PFSK-1 (cell line): ENCODE measurements at regions not wholly inside any gene's neighbourhood (a gene's known extent, or its start where the extent isn't known, plus 50 kb on each side); places are given as distances from the start of the nearest gene placed in this dataset.

Experiments used
- FOXP2 ChIP-seq: optimal IDR thresholded peaks from 2 replicates; pipeline ENCODE3; 2011; ENCODE audit warnings: borderline replicate concordance, control low read depth, inconsistent platforms; ENCODE audit not compliant: insufficient read depth; ENCODE audit errors: extremely low read length, extremely low read depth
- POLR2AphosphoS5 ChIP-seq: IDR thresholded peaks from 2 replicates; pipeline ENCODE4 v1.6.1; 2012; ENCODE audit warnings: low read depth, mild to moderate bottlenecking, control low read depth, low read length, moderate library complexity
- SIN3A ChIP-seq: IDR thresholded peaks from 2 replicates; pipeline ENCODE4 v1.6.1; 2012; ENCODE audit warnings: mild to moderate bottlenecking, low read length, moderate library complexity, borderline replicate concordance; ENCODE audit not compliant: insufficient read depth
- TAF1 ChIP-seq: IDR thresholded peaks from 2 replicates; pipeline ENCODE4 v1.6.1; 2012; ENCODE audit warnings: low read length, control low read depth, borderline replicate concordance; ENCODE audit not compliant: insufficient read depth
- TF ChIP-seq, protein P1 (sequence below), 2 experiments: IDR thresholded peaks; 2 replicates each; pipeline versions ENCODE4 v1.6.1 to v1.8.0; 2011 to 2012; ENCODE audit warnings: low read depth in 2 of 2, low read length in 2 of 2, control low read depth in 1 of 2, inconsistent platforms in 1 of 2, mild to moderate bottlenecking in 1 of 2, moderate library complexity in 1 of 2; ENCODE audit not compliant: insufficient read depth in 1 of 2

DNA sequence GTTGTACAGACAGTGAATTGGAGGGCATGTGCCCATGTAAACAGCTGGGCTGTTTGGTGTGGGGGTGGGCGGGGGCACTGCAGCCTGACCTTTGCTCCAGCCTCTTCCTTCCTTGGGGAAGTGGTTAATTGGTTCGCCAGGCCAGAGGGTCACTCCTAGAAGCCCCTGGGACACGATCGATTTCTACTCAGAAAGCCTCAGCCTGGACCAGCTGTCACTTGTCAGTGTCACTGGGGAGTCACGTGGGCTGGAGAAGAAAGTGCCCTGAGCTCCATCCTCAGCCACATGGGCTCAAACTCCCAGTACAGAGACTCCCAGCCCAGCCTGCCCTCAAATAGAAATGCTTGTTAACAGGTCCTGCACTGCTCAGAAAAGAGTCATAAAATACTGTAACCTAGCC lies 423.8 kb upstream of the SULF2 start:
- TF ChIP-seq, protein P1, sequence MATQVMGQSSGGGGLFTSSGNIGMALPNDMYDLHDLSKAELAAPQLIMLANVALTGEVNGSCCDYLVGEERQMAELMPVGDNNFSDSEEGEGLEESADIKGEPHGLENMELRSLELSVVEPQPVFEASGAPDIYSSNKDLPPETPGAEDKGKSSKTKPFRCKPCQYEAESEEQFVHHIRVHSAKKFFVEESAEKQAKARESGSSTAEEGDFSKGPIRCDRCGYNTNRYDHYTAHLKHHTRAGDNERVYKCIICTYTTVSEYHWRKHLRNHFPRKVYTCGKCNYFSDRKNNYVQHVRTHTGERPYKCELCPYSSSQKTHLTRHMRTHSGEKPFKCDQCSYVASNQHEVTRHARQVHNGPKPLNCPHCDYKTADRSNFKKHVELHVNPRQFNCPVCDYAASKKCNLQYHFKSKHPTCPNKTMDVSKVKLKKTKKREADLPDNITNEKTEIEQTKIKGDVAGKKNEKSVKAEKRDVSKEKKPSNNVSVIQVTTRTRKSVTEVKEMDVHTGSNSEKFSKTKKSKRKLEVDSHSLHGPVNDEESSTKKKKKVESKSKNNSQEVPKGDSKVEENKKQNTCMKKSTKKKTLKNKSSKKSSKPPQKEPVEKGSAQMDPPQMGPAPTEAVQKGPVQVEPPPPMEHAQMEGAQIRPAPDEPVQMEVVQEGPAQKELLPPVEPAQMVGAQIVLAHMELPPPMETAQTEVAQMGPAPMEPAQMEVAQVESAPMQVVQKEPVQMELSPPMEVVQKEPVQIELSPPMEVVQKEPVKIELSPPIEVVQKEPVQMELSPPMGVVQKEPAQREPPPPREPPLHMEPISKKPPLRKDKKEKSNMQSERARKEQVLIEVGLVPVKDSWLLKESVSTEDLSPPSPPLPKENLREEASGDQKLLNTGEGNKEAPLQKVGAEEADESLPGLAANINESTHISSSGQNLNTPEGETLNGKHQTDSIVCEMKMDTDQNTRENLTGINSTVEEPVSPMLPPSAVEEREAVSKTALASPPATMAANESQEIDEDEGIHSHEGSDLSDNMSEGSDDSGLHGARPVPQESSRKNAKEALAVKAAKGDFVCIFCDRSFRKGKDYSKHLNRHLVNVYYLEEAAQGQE (IDR thresholded peaks at IDR 0.05; ENCODE audit: insufficient read depth in 1 of 2, low read depth in 2 of 2, low read length in 2 of 2): no peak
- no peak for TF ChIP-seq FOXP2
- TF ChIP-seq SIN3A: no peak

DNA sequence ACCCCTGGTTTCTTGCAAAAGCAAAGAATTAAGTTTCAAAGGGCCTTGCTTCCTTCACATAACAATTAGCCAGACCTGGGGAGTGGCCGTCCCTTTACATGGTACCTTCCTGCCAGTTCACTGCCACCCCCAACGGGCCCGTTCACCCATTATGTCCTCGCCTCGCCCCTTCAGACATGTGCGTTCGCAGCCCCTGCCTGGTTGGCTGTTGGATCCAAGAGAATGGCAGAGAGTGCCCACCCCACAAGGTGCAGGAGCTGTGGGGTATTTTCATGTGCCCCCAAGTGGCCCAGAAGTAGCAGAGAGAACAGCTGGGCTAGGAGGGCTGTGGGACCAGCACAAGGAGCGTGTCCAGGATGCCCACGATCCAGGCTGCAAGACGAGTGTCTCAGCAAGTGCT lies 422.9 kb upstream of the SULF2 start:
- TF ChIP-seq TAF1 (no peak), FOXP2 (no peak), POLR2AphosphoS5 (no peak), SIN3A (no peak)
- TF ChIP-seq, protein P1 (IDR thresholded peaks at IDR 0.05; ENCODE audit: insufficient read depth in 1 of 2, low read depth in 2 of 2, low read length in 2 of 2): no peak

DNA sequence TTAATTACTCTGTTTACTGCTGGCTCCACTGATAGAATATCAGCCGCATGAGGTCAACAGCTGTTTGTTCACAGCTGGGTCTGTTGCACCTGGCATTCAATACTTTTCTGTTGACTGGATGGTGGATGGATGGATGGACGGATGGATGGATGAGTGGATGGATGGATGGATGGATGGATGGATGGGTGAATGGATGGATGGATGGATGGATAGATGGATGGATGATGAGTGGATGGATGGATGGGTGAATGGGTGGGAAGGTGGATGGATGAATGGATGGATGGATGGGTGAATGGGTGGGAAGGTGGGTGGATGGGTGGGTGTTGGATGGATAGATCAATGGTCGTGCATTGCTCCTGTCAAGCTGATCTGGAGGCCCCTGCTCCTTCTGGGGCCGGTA lies 422.2 kb upstream of the SULF2 start:
- TF ChIP-seq SIN3A: no peak
- no peak for TF ChIP-seq POLR2AphosphoS5
- TF ChIP-seq TAF1: no peak
- TF ChIP-seq, protein P1 (IDR thresholded peaks at IDR 0.05; ENCODE audit: insufficient read depth in 1 of 2, low read depth in 2 of 2, low read length in 2 of 2): no peak

DNA sequence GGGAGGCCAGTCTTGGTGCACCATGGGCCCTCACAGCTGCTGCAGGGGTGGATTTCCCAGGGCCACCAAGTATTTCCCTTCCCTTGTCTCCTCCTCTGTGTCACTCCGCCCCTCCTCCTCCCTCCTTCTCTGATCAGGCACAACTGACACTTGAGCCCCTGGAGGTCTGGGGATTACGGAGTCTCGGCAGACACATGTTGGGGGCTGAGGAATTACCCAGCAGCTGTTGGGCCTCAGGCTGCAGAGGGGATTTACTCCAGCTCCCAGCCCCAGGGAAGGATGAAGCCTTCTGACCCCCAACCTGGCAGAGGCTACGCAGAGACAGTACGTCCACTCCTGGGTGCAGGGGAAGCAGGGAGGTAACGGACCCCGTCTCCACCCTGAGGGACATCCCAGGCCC lies 420.5 kb upstream of the SULF2 start:
- no peak for TF ChIP-seq FOXP2
- no peak for TF ChIP-seq SIN3A
- TF ChIP-seq, protein P1 (IDR thresholded peaks at IDR 0.05; ENCODE audit: insufficient read depth in 1 of 2, low read depth in 2 of 2, low read length in 2 of 2): no peak
- no peak for TF ChIP-seq POLR2AphosphoS5
- no peak for TF ChIP-seq TAF1

DNA sequence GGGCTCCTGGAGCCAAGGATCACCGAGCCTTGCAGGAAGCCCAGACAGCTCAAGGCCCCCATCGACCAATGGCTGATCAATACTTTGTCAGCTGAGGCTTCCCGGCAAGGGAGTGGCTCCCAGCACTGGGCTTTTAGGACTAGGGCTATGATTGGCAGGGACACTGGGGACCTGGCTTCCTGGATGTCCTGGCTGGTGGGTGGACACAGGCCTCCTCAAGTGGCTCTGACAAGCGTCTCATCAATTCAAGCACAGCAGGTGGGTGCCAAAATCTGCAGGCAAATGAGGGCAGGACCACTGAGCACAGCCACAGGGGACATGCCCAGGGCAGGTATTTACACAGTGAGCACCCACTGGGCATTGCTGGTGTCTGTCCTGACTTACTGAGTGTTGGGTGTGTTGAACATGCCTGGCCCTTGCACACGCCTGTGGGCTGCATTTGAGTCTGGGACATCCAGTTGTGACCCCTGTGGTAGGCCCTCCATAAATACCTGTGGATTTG lies 420.1 kb upstream of the SULF2 start:
- no peak for TF ChIP-seq FOXP2
- no peak for TF ChIP-seq TAF1
- no peak for TF ChIP-seq POLR2AphosphoS5
- TF ChIP-seq SIN3A: no peak
- TF ChIP-seq, protein P1 (IDR thresholded peaks at IDR 0.05; ENCODE audit: insufficient read depth in 1 of 2, low read depth in 2 of 2, low read length in 2 of 2): no peak
